SK-N-SH treated with all-trans-retinoic acid at 6 μM for 48 hours (cell line): ENCODE measurements at regions not wholly inside any gene's neighbourhood (a gene's known extent, or its start where the extent isn't known, plus 50 kb on each side); places are given as distances from the start of the nearest gene placed in this dataset.

Experiments used
- PPARA ChIP-seq: fragments of 250-450 bp; sonication (Bioruptor Pico); IDR thresholded peaks from 2 replicates; pipeline ENCODE4 v1.5.0; 2020; ENCODE audit warnings: mild to moderate bottlenecking, borderline replicate concordance
- RARB ChIP-seq: fragments of 250-450 bp; sonication (Bioruptor Pico); IDR thresholded peaks from 2 replicates; pipeline ENCODE4 v1.8.0; 2021; ENCODE audit warnings: mild to moderate bottlenecking, moderate library complexity
- TF ChIP-seq, protein P1 (sequence below): fragments of 250-450 bp; sonication (Bioruptor Pico); IDR thresholded peaks from 2 replicates; pipeline ENCODE4 v1.8.0; 2020; ENCODE audit warnings: mild to moderate bottlenecking, moderate library complexity, borderline replicate concordance

GRCh38 chr7:89796481-89796880 lies 357.8 kb upstream of the STEAP1 start:
- no peak for TF ChIP-seq PPARA (CRISPR knock-in tag)
- TF ChIP-seq RARB: no peak
- TF ChIP-seq, protein P1, sequence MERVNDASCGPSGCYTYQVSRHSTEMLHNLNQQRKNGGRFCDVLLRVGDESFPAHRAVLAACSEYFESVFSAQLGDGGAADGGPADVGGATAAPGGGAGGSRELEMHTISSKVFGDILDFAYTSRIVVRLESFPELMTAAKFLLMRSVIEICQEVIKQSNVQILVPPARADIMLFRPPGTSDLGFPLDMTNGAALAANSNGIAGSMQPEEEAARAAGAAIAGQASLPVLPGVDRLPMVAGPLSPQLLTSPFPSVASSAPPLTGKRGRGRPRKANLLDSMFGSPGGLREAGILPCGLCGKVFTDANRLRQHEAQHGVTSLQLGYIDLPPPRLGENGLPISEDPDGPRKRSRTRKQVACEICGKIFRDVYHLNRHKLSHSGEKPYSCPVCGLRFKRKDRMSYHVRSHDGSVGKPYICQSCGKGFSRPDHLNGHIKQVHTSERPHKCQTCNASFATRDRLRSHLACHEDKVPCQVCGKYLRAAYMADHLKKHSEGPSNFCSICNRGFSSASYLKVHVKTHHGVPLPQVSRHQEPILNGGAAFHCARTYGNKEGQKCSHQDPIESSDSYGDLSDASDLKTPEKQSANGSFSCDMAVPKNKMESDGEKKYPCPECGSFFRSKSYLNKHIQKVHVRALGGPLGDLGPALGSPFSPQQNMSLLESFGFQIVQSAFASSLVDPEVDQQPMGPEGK: no peak
